Endothelial cell (in vitro differentiated cells): ENCODE measurements at regions not wholly inside any gene's neighbourhood (a gene's known extent, or its start where the extent isn't known, plus 50 kb on each side); places are given as distances from the start of the nearest gene placed in this dataset.
"Not testable (repeated sequence)": the region's sequence is repeated elsewhere in the genome, so short reads cannot be mapped to it uniquely, and the experiment has no call there.

ENCODE experiments used
- DNase-seq: peaks from one replicate; pipeline ENCODE4 v3.0.0; 2021; ENCODE audit warnings: low spot score
- H3K27ac Mint-ChIP-seq: one replicate; pipeline ENCODE4 v1.8.0; 2021; ENCODE audit warnings: mixed read lengths, inconsistent platforms; ENCODE audit not compliant: unreplicated experiment
- H3K27me3 Mint-ChIP-seq: one replicate; pipeline ENCODE4 v1.8.0; 2021; ENCODE audit warnings: mild to moderate bottlenecking, moderate library complexity, mixed read lengths, inconsistent platforms; ENCODE audit not compliant: unreplicated experiment
- H3K36me3 Mint-ChIP-seq: one replicate; pipeline ENCODE4 v1.8.0; 2021; ENCODE audit warnings: mild to moderate bottlenecking, low read depth, mixed read lengths, inconsistent platforms; ENCODE audit not compliant: unreplicated experiment
- H3K4me1 Mint-ChIP-seq: one replicate; pipeline ENCODE4 v1.8.0; 2021; ENCODE audit warnings: mild to moderate bottlenecking, mixed read lengths, inconsistent platforms; ENCODE audit not compliant: unreplicated experiment
- H3K4me3 Mint-ChIP-seq: one replicate; pipeline ENCODE4 v1.8.0; 2021; ENCODE audit warnings: mild to moderate bottlenecking, mixed read lengths, inconsistent platforms; ENCODE audit not compliant: unreplicated experiment
- H3K9me3 Mint-ChIP-seq: one replicate; pipeline ENCODE4 v1.8.0; 2021; ENCODE audit warnings: mixed read lengths, inconsistent platforms; ENCODE audit not compliant: unreplicated experiment
- CTCF ChIP-seq: fragments of 200-600 bp; sonication (generic); IDR thresholded peaks from one replicate; pipeline ENCODE4 v1.5.0; 2021; ENCODE audit warnings: antibody characterized with exemption; ENCODE audit not compliant: unreplicated experiment

DNA sequence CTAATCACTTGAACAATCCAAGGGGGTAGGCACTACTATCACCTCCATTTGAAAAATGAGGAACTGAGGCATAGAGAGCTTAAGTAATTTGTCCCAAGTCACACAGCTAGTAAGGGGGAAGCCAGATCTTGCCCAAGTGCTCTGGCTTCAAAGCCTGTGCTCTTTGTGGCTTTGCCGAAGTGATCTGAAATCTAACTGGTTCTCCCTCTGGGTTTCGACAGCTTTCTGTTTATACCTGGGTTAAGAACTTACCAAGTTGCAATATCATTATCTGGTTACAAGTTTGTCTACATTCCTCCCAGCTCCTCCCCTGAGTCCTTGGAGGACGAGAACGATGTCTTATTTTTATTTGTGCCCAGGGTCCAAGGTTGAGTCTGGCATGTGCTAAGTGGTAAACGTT, 125.3 kb upstream of the RAI2 start:
- no peak for TF ChIP-seq CTCF
- Mint-ChIP-seq H3K36me3 (no peaks in the 10 kb centered on the region), H3K9me3 (no peaks in the 10 kb centered on the region), H3K4me1 (peaks cover 3% of the 10 kb centered on the region), H3K27ac (no peak overlapping the region), H3K27me3 (peaks cover 2% of the 10 kb centered on the region), H3K4me3 (no peak overlapping the region)
- no peak for DNase-seq

GRCh38 chrX:17984415-17984814, 123.3 kb upstream of the RAI2 start:
- H3K36me3 Mint-ChIP-seq: no peaks in the 10 kb centered on the region
- H3K9me3 Mint-ChIP-seq: no peaks in the 10 kb centered on the region
- H3K27me3 Mint-ChIP-seq: peaks cover 2% of the 10 kb centered on the region
- H3K4me3 Mint-ChIP-seq: no peak overlapping the region
- no peak for DNase-seq
- peaks cover 3% of the 10 kb centered on the region for H3K4me1 Mint-ChIP-seq
- no peak for TF ChIP-seq CTCF
- H3K27ac Mint-ChIP-seq: no peak overlapping the region

GRCh38 chrX:17983389-17983788, 122.3 kb upstream of the RAI2 start:
- Mint-ChIP-seq H3K36me3 (no peaks in the 10 kb centered on the region), H3K4me1 (peaks cover 3% of the 10 kb centered on the region), H3K27ac (no peak overlapping the region), H3K27me3 (peaks cover 2% of the 10 kb centered on the region), H3K9me3 (no peaks in the 10 kb centered on the region), H3K4me3 (no peak overlapping the region)
- DNase-seq: no peak
- no peak for TF ChIP-seq CTCF

DNA sequence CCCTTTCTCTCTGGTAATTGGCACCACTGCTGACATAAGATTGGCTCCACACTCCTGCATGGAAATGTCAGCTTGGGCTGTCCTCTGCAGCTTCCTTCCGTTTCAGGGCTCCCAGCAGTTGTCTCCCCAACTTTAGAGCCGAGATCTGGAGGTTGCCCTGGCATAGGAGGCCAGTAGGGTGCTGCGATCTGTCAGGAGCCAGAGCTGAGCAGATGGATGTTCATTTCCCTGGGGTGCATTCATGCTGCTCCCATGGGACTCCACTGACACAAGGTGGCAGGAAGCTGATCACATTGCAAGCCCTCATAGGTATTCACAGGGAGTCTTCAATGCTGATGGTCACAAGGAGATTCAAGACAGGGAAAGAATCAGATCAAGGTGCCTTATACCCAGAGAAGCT, 116.6 kb upstream of the RAI2 start:
- no peak overlapping the region for H3K4me3 Mint-ChIP-seq
- no peaks in the 10 kb centered on the region for H3K27me3 Mint-ChIP-seq
- no peaks in the 10 kb centered on the region for H3K36me3 Mint-ChIP-seq
- H3K27ac Mint-ChIP-seq: no peak overlapping the region
- no peak for DNase-seq
- no peaks in the 10 kb centered on the region for H3K4me1 Mint-ChIP-seq
- TF ChIP-seq CTCF: no peak
- H3K9me3 Mint-ChIP-seq: no peaks in the 10 kb centered on the region

GRCh38 chrX:17976955-17977354, 115.9 kb upstream of the RAI2 start:
- no peak for TF ChIP-seq CTCF
- H3K27ac Mint-ChIP-seq: no peak overlapping the region
- H3K36me3 Mint-ChIP-seq: no peaks in the 10 kb centered on the region
- H3K4me3 Mint-ChIP-seq: no peak overlapping the region
- no peak for DNase-seq
- H3K4me1 Mint-ChIP-seq: no peaks in the 10 kb centered on the region
- H3K27me3 Mint-ChIP-seq: no peaks in the 10 kb centered on the region
- H3K9me3 Mint-ChIP-seq: no peaks in the 10 kb centered on the region

GRCh38 chrX:17975349-17975748, 114.3 kb upstream of the RAI2 start:
- not testable (repeated sequence) for H3K4me3 Mint-ChIP-seq

More at GRCh38 chrX:17975349-17975748, 114.3 kb upstream of the RAI2 start:
- H3K27me3 Mint-ChIP-seq, H3K27ac Mint-ChIP-seq, DNase-seq, H3K36me3 Mint-ChIP-seq, H3K9me3 Mint-ChIP-seq, H3K4me1 Mint-ChIP-seq: not testable (repeated sequence)
